GM19372 (cell line): ENCODE measurements at regions not wholly inside any gene's neighbourhood (a gene's known extent, or its start where the extent isn't known, plus 50 kb on each side); places are given as distances from the start of the nearest gene placed in this dataset.

Experiments
- ATAC-seq: cut with Tn5 transposase; IDR thresholded peaks from one replicate; pipeline ENCODE4 v1.9.1; 2021; ENCODE audit warnings: mild to moderate bottlenecking, low read depth, moderate library complexity; ENCODE audit not compliant: unreplicated experiment

DNA sequence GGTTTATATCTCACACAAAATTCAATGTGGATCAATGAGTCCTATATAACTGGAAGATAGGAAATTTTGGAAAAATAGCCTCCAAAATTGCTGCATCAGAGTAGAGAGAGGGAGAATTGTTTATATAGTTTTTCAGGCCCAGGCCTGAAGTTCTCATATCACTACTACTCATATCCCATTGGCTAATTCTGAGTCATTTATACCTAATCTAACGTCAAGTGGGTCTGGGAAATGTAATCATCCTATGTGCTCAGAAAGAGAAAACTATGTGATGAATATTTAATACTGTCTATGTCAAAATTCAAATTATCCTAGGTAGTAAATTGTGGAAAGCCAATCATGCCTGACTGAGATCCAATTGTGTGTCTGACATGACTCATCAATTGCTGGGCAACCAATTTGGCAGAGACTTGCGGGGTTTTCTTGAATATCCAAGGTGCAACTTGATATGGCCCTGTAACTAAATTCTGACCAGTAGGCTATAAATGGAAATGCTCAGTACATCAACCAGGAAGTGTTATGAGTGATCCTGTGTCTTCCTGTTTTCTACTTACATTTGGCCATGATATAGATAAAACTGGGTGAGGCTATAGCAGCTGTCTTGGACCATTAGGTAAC, 744.4 kb downstream of the KCNJ3 start:
- no peak for ATAC-seq

- no peak for ATAC-seq
Observed at GRCh38 chr2:155442088-155442487, 743.6 kb downstream of the KCNJ3 start.

DNA sequence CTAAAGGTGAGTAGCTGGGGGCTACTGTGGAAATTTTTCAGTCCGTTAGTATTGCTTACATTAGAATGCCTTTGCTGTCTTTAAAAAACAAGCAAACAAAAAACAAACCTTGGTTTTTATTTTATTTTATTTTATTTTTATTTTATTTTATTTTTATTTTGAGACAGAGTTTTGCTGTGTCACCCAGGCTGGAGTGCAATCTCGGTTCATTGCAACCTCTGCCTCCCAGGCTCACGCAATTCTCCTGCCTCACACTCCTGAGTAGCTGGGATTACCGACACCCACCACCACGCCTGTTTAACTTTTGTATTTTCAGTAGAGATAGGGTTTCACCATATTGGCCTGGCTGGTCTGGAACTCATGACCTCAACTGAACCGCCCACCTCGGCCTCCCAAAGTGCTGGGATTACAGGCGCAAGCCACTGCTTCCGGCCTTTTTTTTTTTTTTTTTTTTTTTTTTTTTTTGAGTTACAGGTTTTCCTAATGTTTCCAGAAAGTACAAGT, 732.6 kb downstream of the KCNJ3 start:
- no peak for ATAC-seq

DNA sequence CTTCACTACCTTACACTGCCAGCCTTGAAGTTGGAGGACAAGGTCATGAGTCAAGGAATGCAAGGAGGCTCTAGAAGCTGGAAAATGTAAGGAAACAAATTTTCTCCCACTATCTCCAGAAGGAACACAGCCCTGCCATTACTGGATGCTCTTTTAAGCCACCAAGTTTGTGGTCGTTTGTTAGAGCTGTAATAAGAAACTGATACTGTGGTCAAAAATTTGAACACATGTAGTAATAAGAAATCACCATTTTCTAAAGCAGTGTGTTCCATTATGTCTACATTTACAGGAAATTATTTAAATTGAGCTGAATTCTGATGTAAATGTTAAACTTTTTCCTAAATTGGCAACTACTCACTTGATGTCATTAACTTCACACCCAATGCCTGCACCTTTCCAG, 729.0 kb downstream of the KCNJ3 start:
- ATAC-seq = no peak

- ATAC-seq = no peak
Observed at GRCh38 chr2:155424518-155424917, 726.0 kb downstream of the KCNJ3 start.

GRCh38 chr2:155418753-155419152, 720.3 kb downstream of the KCNJ3 start:
- ATAC-seq = no peak

DNA sequence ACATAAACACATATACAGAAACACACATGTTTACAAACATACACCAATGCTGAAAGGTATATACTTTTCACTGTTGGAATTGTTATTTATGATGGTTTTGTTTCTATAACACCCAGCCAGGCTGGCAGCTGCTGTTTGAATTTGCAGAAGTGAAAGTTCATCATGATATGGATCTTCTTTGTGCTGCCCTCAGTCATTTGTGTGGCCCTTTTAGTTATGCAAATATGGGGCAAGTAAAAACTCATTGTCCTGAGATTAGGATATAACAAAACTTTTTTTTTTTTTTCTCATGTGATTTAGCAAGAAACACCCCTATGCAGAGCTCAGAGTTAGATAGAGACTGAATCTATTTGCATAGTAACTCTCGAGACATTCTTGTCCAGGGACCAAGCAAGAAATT, 714.1 kb downstream of the KCNJ3 start:
- ATAC-seq = no peak

DNA sequence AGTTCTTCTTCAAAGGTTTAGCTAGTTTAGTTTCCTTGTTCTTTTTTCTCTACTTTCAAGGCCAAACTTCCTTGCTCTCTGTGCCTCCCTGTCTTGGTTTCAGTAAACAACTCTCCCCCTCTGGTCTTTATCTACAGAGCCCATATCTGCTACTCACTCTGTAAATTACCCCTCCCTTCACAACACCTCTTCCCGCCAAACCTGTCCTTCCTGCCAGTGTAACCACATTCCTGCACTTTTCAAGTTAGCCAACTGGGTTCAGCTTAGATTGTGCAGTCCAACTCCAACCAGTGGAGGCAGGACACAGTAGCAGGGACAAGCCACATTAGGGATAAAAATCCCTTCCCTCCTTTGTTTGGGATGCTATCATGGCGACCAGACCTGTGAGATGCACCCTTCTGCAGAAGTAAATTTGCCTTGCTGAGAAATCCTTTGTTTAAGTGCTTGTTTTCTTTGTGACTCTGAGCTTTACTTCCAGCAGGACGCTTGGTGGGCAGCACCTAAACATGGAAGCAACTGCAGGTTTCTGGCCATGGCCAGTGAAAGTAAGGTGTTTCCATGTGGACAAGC, 706.0 kb downstream of the KCNJ3 start:
- ATAC-seq = no peak

DNA sequence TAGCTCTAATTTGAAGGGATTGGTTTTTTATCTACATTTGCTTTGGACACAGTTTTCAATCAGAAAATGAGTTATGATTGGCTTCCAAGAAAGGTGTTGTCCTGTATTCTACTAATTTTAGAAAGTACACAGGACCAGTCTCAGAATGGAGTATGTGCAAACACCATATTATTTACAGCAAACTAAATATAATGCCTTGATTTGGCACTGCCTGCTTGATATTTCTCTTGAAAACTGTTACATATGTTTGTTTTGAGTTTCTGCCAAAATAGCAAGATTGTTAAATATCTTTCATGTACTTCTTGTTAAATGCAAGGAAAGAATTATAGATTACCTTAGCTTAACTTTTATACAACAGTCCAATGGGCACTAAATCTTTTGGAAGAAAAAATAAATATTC, 694.9 kb downstream of the KCNJ3 start:
- no peak for ATAC-seq

GRCh38 chr2:155391613-155392130, 693.2 kb downstream of the KCNJ3 start:
- ATAC-seq = no peak

- no peak for ATAC-seq
Observed at GRCh38 chr2:155389224-155389623, 690.7 kb downstream of the KCNJ3 start.

- ATAC-seq = no peak
Observed at GRCh38 chr2:155384555-155385123, 686.1 kb downstream of the KCNJ3 start.

DNA sequence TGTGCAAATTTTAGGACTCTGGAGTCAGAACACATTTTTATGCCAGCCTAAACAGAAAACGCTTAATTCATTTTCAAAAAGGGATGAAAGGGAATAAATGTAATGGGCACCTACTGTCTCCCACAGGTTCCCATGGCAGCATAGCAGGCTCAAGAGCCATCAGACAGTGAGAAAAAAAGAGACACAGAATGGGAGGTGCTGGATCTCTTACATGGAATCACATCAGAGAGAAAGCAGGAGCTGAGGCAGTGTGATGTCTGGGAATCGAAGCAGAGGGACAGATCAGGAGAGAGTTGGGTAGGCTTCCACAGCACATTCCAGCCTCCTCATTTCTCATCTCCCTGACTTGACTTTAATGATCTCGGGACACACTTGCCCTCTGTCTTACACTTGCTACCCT, 684.3 kb downstream of the KCNJ3 start:
- no peak for ATAC-seq

- no peak for ATAC-seq
Observed at GRCh38 chr2:155381436-155381835, 682.9 kb downstream of the KCNJ3 start.

DNA sequence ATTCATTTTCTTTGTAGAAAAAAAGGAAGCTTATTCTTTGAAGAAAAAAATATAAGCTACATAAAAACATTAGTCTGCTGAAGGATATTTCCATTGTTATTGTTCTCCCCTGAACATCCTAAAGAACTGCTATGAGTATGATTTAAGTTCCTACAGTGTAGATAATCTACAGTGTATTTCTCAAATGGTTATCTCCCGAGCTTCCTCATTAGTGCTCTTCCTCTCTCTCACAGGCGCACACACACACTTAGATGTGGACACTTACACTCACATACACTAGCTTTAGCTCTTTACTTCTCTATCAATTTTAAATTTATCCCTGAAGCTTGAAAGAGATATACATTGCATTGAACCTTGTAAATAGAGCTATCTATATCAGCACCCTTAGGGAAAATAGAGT, 681.0 kb downstream of the KCNJ3 start:
- ATAC-seq = no peak

- no peak for ATAC-seq
Observed at GRCh38 chr2:155377931-155378444, 679.5 kb downstream of the KCNJ3 start.

GRCh38 chr2:155377266-155377680, 678.8 kb downstream of the KCNJ3 start:
- peak; percentile 51 for ATAC-seq

- no peak for ATAC-seq
Observed at GRCh38 chr2:155372969-155373368, 674.5 kb downstream of the KCNJ3 start.

- peak; percentile 64 for ATAC-seq
Observed at GRCh38 chr2:155368934-155369333, 670.4 kb downstream of the KCNJ3 start.

- ATAC-seq = no peak
Observed at GRCh38 chr2:155364766-155365165, 666.3 kb downstream of the KCNJ3 start.

DNA sequence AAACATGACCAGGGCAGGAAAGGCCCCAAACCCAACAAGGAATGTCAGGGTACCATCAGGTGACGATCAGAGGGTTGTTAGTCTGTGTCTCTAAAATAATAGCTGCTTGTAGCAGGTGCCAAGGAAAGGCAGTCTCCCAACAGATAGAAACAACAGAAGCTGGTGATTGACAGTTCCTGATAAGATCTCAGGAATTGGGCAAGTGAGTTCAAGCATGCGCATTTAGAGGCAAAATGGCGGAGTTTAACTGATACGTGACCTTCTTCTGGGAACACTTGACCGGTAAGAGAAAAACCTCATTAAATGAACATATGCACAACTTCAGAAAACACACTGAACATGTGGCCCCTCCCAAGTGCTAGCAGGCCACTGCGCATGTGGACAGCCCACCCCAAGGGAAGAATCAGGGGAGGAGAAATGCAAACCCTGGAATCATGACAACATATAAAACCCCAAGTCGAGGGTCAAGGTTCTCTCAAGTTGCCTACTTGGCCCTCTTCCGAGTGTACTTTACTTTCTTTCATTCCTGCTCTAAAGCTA, 664.9 kb downstream of the KCNJ3 start:
- no peak for ATAC-seq
